ENCODE measurements at regions not wholly inside any gene's neighbourhood (a gene's known extent, or its start where the extent isn't known, plus 50 kb on each side); places are given as distances from the start of the nearest gene placed in this dataset.

- Histone ChIP-seq H3K9me3 (no peaks in the 10 kb centered on the region), H3K27me3 (replicated peaks in 1 of 2; ENCODE audit: control insufficient read depth in 2 of 2, extremely low read depth in 1 of 2, insufficient read depth in 2 of 2, low read length in 1 of 2) (peaks cover 0 to 6% of the 10 kb centered on the region in 2 experiments), H3K4me3 (ENCODE audit: control insufficient read depth in 1 of 2, extremely low read depth in 1 of 2, low read length in 1 of 2) (no peak overlapping the region), H3K27ac (ENCODE audit: low read length) (no peak overlapping the region), H3K4me1 (ENCODE audit: control insufficient read depth in 1 of 2, extremely low read depth in 1 of 2, insufficient read depth in 2 of 2, low read length in 2 of 2) (no peaks in the 10 kb centered on the region), H3K36me3 (ENCODE audit: control insufficient read depth in 2 of 2, extremely low read depth in 1 of 2, insufficient read depth in 1 of 2, low read length in 1 of 2) (no peaks in the 10 kb centered on the region)
- H3K9me3 Mint-ChIP-seq, result peaks cover 0 to 6% (median 0%) of the 10 kb centered on the region in 3 donors
- no peak for ATAC-seq (replicated peaks in 1 of 4)
- CTCF ChIA-PET, result no interaction called here
- H3K4me1 Mint-ChIP-seq, result no peaks in the 10 kb centered on the region
- no peak overlapping the region for H3K27ac Mint-ChIP-seq
- DNase-seq, result no peak
- H3K36me3 Mint-ChIP-seq, result no peaks in the 10 kb centered on the region
- H3K4me3 Mint-ChIP-seq, result no peak overlapping the region
- peaks cover 22 to 34% of the 10 kb centered on the region in 2 donors for H3K27me3 Mint-ChIP-seq
- WGBS (ENCODE audit: insufficient coverage), result 60% methylated on average over 1 of the region's 2 CpGs
- POLR2A ChIA-PET, result no interaction called here
Measured at GRCh38 chr3:36656873-36657272, 107.5 kb downstream of the DCLK3 start.

- Mint-ChIP-seq H3K9me3 (peaks cover 0 to 6% (median 0%) of the 10 kb centered on the region in 3 donors), H3K27ac (no peak overlapping the region), H3K4me3 (no peak overlapping the region), H3K27me3 (peaks cover 34 to 41% of the 10 kb centered on the region in 2 donors), H3K4me1 (no peaks in the 10 kb centered on the region), H3K36me3 (no peaks in the 10 kb centered on the region)
- DNase-seq (no peak), ATAC-seq (replicated peaks in 1 of 4) (no peak)
- H3K36me3 ChIP-seq (ENCODE audit: control insufficient read depth in 2 of 2, extremely low read depth in 1 of 2, insufficient read depth in 1 of 2, low read length in 1 of 2), result no peaks in the 10 kb centered on the region
- H3K4me3 ChIP-seq (ENCODE audit: control insufficient read depth in 1 of 2, extremely low read depth in 1 of 2, low read length in 1 of 2), result no peak overlapping the region
- no peak overlapping the region for H3K27ac ChIP-seq (ENCODE audit: low read length)
- peaks cover 0 to 12% of the 10 kb centered on the region in 2 experiments for H3K27me3 ChIP-seq (replicated peaks in 1 of 2; ENCODE audit: control insufficient read depth in 2 of 2, extremely low read depth in 1 of 2, insufficient read depth in 2 of 2, low read length in 1 of 2)
- H3K9me3 ChIP-seq, result no peaks in the 10 kb centered on the region
- ChIA-PET POLR2A (no interaction called here), CTCF (no interaction called here)
- no peaks in the 10 kb centered on the region for H3K4me1 ChIP-seq (ENCODE audit: control insufficient read depth in 1 of 2, extremely low read depth in 1 of 2, insufficient read depth in 2 of 2, low read length in 2 of 2)
Measured at GRCh38 chr3:36653095-36653494, 111.3 kb downstream of the DCLK3 start.

- peaks cover 35 to 42% of the 10 kb centered on the region in 2 donors for H3K27me3 Mint-ChIP-seq
- POLR2A ChIA-PET, result no interaction called here
- no peaks in the 10 kb centered on the region for H3K36me3 Mint-ChIP-seq
- H3K4me1 Mint-ChIP-seq, result no peaks in the 10 kb centered on the region
- H3K4me3 ChIP-seq (ENCODE audit: control insufficient read depth in 1 of 2, extremely low read depth in 1 of 2, low read length in 1 of 2), result no peak overlapping the region
- H3K27ac Mint-ChIP-seq, result no peak overlapping the region
- no CpG with 5 or more reads among the region's 1 CpG for WGBS (ENCODE audit: insufficient coverage)
- H3K36me3 ChIP-seq (ENCODE audit: control insufficient read depth in 2 of 2, extremely low read depth in 1 of 2, insufficient read depth in 1 of 2, low read length in 1 of 2), result no peaks in the 10 kb centered on the region
- no peak overlapping the region for H3K4me3 Mint-ChIP-seq
- H3K27ac ChIP-seq (ENCODE audit: low read length), result no peak overlapping the region
- ATAC-seq (replicated peaks in 1 of 4), result no peak
- H3K27me3 ChIP-seq (replicated peaks in 1 of 2; ENCODE audit: control insufficient read depth in 2 of 2, extremely low read depth in 1 of 2, insufficient read depth in 2 of 2, low read length in 1 of 2), result peaks cover 0 to 12% of the 10 kb centered on the region in 2 experiments
- no peaks in the 10 kb centered on the region for H3K9me3 ChIP-seq
- no peak for DNase-seq
- CTCF ChIA-PET, result interaction anchor here in 1 of 2 donors (0.7 kb wide), 1 partner anchor 224 kb away, joined by 3 read pairs; no protein-coding TSS in a partner anchor
- peaks cover 0 to 6% (median 0%) of the 10 kb centered on the region in 3 donors for H3K9me3 Mint-ChIP-seq
- H3K4me1 ChIP-seq (ENCODE audit: control insufficient read depth in 1 of 2, extremely low read depth in 1 of 2, insufficient read depth in 2 of 2, low read length in 2 of 2), result no peaks in the 10 kb centered on the region
Measured at GRCh38 chr3:36652104-36652503, 112.2 kb downstream of the DCLK3 start.

GRCh38 chr3:36650271-36650671 lies 114.1 kb downstream of the DCLK3 start:
- H3K4me3 ChIP-seq (ENCODE audit: control insufficient read depth in 1 of 2, extremely low read depth in 1 of 2, low read length in 1 of 2), result no peak overlapping the region
- ATAC-seq (replicated peaks in 1 of 4) (no peak), DNase-seq (no peak)
- H3K4me3 Mint-ChIP-seq, result no peak overlapping the region
- H3K27ac ChIP-seq (ENCODE audit: low read length), result no peak overlapping the region
- peaks cover 40 to 48% of the 10 kb centered on the region in 2 donors for H3K27me3 Mint-ChIP-seq
- no peaks in the 10 kb centered on the region for H3K4me1 Mint-ChIP-seq
- CTCF ChIA-PET, result no interaction called here
- H3K9me3 Mint-ChIP-seq, result peaks cover 0 to 6% (median 0%) of the 10 kb centered on the region in 3 donors
- H3K27ac Mint-ChIP-seq, result no peak overlapping the region
- H3K36me3 ChIP-seq (ENCODE audit: control insufficient read depth in 2 of 2, extremely low read depth in 1 of 2, insufficient read depth in 1 of 2, low read length in 1 of 2), result no peaks in the 10 kb centered on the region
- POLR2A ChIA-PET, result no interaction called here
- H3K36me3 Mint-ChIP-seq, result no peaks in the 10 kb centered on the region
- H3K9me3 ChIP-seq, result no peaks in the 10 kb centered on the region
- no peaks in the 10 kb centered on the region for H3K4me1 ChIP-seq (ENCODE audit: control insufficient read depth in 1 of 2, extremely low read depth in 1 of 2, insufficient read depth in 2 of 2, low read length in 2 of 2)
- peaks cover 0 to 12% of the 10 kb centered on the region in 2 experiments for H3K27me3 ChIP-seq (replicated peaks in 1 of 2; ENCODE audit: control insufficient read depth in 2 of 2, extremely low read depth in 1 of 2, insufficient read depth in 2 of 2, low read length in 1 of 2)

GRCh38 chr3:36649125-36649524 lies 115.2 kb downstream of the DCLK3 start:
- Histone ChIP-seq H3K36me3 (ENCODE audit: control insufficient read depth in 2 of 2, extremely low read depth in 1 of 2, insufficient read depth in 1 of 2, low read length in 1 of 2) (no peaks in the 10 kb centered on the region), H3K4me3 (ENCODE audit: control insufficient read depth in 1 of 2, extremely low read depth in 1 of 2, low read length in 1 of 2) (no peak overlapping the region), H3K27ac (ENCODE audit: low read length) (no peak overlapping the region), H3K4me1 (ENCODE audit: control insufficient read depth in 1 of 2, extremely low read depth in 1 of 2, insufficient read depth in 2 of 2, low read length in 2 of 2) (no peaks in the 10 kb centered on the region), H3K27me3 (replicated peaks in 1 of 2; ENCODE audit: control insufficient read depth in 2 of 2, extremely low read depth in 1 of 2, insufficient read depth in 2 of 2, low read length in 1 of 2) (peaks cover 0 to 12% of the 10 kb centered on the region in 2 experiments), H3K9me3 (no peaks in the 10 kb centered on the region)
- ATAC-seq (replicated peaks in 1 of 4) (no peak), DNase-seq (no peak)
- Mint-ChIP-seq H3K36me3 (no peaks in the 10 kb centered on the region), H3K27ac (no peak overlapping the region), H3K27me3 (peaks cover 35 to 51% of the 10 kb centered on the region in 2 donors), H3K9me3 (peaks cover 0 to 6% (median 0%) of the 10 kb centered on the region in 3 donors), H3K4me3 (no peak overlapping the region), H3K4me1 (no peaks in the 10 kb centered on the region)
- WGBS (ENCODE audit: insufficient coverage), result 56% methylated on average over 1 of the region's 1 CpG
- CTCF ChIA-PET, result no interaction called here
- POLR2A ChIA-PET, result no interaction called here

GRCh38 chr3:36648241-36649034 lies 115.9 kb downstream of the DCLK3 start:
- DNase-seq (no peak), ATAC-seq (replicated peaks in 1 of 4) (no peak)
- Mint-ChIP-seq H3K36me3 (no peaks in the 10 kb centered on the region), H3K27me3 (peaks cover 30 to 48% of the 10 kb centered on the region in 2 donors), H3K4me1 (no peaks in the 10 kb centered on the region), H3K27ac (no peak overlapping the region), H3K4me3 (no peak overlapping the region), H3K9me3 (peaks cover 0 to under 1% (median 0%) of the 10 kb centered on the region in 3 donors)
- H3K27me3 ChIP-seq (replicated peaks in 1 of 2; ENCODE audit: control insufficient read depth in 2 of 2, extremely low read depth in 1 of 2, insufficient read depth in 2 of 2, low read length in 1 of 2), result peaks cover 0 to 12% of the 10 kb centered on the region in 2 experiments
- POLR2A ChIA-PET, result no interaction called here
- no peak overlapping the region for H3K4me3 ChIP-seq (ENCODE audit: control insufficient read depth in 1 of 2, extremely low read depth in 1 of 2, low read length in 1 of 2)
- H3K4me1 ChIP-seq (ENCODE audit: control insufficient read depth in 1 of 2, extremely low read depth in 1 of 2, insufficient read depth in 2 of 2, low read length in 2 of 2), result no peaks in the 10 kb centered on the region
- no peaks in the 10 kb centered on the region for H3K36me3 ChIP-seq (ENCODE audit: control insufficient read depth in 2 of 2, extremely low read depth in 1 of 2, insufficient read depth in 1 of 2, low read length in 1 of 2)
- no CpG with 5 or more reads among the region's 5 CpGs for WGBS (ENCODE audit: insufficient coverage)
- CTCF ChIA-PET, result no interaction called here
- H3K9me3 ChIP-seq, result no peaks in the 10 kb centered on the region
- no peak overlapping the region for H3K27ac ChIP-seq (ENCODE audit: low read length)
